H1 (cell line): ENCODE measurements at regions not wholly inside any gene's neighbourhood (a gene's known extent, or its start where the extent isn't known, plus 50 kb on each side); places are given as distances from the start of the nearest gene placed in this dataset.

Experiments
- CREB1 ChIP-seq: IDR thresholded peaks from 2 replicates; pipeline ENCODE4 v1.6.1; 2012; ENCODE audit warnings: inconsistent platforms
- EP300 ChIP-seq, 2 experiments: IDR thresholded peaks; 1 replicate in 1 of 2; 2 replicates in 1 of 2; pipeline ENCODE4 v1.6.1; 2011 to 2012; ENCODE audit warnings: low read depth in 2 of 2, low read length in 2 of 2, mild to moderate bottlenecking in 2 of 2, borderline replicate concordance in 1 of 2, inconsistent platforms in 1 of 2, moderate library complexity in 1 of 2
- HDAC2 ChIP-seq, 2 experiments: fragments of 300-600 bp in 1 of 2; sonication (generic) in 1 of 2; IDR thresholded peaks; 2 replicates each; pipeline ENCODE4 v1.6.1; 2011 to 2012; ENCODE audit warnings: low read depth in 2 of 2, low read length in 2 of 2, mild to moderate bottlenecking in 2 of 2, moderate library complexity in 2 of 2, borderline replicate concordance in 1 of 2, inconsistent platforms in 1 of 2
- POLR2A ChIP-seq, 2 experiments: IDR thresholded peaks; 1 replicate in 1 of 2; 2 replicates in 1 of 2; pipeline ENCODE4 v1.6.1; 2011; ENCODE audit warnings: low read depth in 2 of 2, low read length in 2 of 2, mild to moderate bottlenecking in 2 of 2; ENCODE audit errors: control extremely low read depth in 1 of 2
- POLR2AphosphoS5 ChIP-seq: IDR thresholded peaks from 2 replicates; pipeline ENCODE4 v1.6.1; 2011; ENCODE audit warnings: low read depth, low read length
- RAD21 ChIP-seq, 2 experiments: IDR thresholded peaks in 1 of 2; conservative IDR thresholded peaks in 1 of 2; 2 replicates each; pipeline ENCODE4 v1.6.1; 2011; ENCODE audit warnings: low read depth in 2 of 2, low read length in 2 of 2, improper control_type of control experiment in 1 of 2, inconsistent platforms in 1 of 2, mild to moderate bottlenecking in 1 of 2, moderate library complexity in 1 of 2
- RNF2 ChIP-seq: fragments of 200-900, 300-1000 bp; sonication (generic); IDR thresholded peaks from 2 replicates; pipeline ENCODE4 v1.7.1; 2016; ENCODE audit warnings: borderline replicate concordance, low read depth, mild to moderate bottlenecking, antibody characterized with exemption, low read length; ENCODE audit not compliant: poor library complexity, severe bottlenecking; ENCODE audit errors: missing control alignments
- RXRA ChIP-seq: IDR thresholded peaks from 2 replicates; pipeline ENCODE4 v1.6.1; 2011; ENCODE audit warnings: low read depth, mild to moderate bottlenecking, low read length, moderate library complexity; ENCODE audit not compliant: insufficient read depth
- YY1 ChIP-seq: IDR thresholded peaks from 2 replicates; pipeline ENCODE4 v1.6.1; 2011; ENCODE audit warnings: low read depth, mild to moderate bottlenecking, low read length
- ZNF274 ChIP-seq: IDR thresholded peaks from 2 replicates; pipeline ENCODE4 v1.7.0; 2012; ENCODE audit warnings: low read length, borderline replicate concordance; ENCODE audit errors: extremely low read depth
- TF ChIP-seq, protein P1 (sequence below): IDR thresholded peaks from 2 replicates; pipeline ENCODE4 v1.6.1; 2011; ENCODE audit warnings: low read length, improper control_type of control experiment
- TF ChIP-seq, protein P2 (sequence below), 3 experiments: IDR thresholded peaks; 1 replicate in 2 of 3; 2 replicates in 1 of 3; pipeline versions ENCODE4 v1.5.1 to v1.6.1; 2011; ENCODE audit warnings: low read length in 3 of 3, mild to moderate bottlenecking in 3 of 3, inconsistent platforms in 2 of 3, low read depth in 1 of 3, moderate library complexity in 1 of 3; ENCODE audit not compliant: insufficient read depth in 1 of 3; ENCODE audit errors: control extremely low read depth in 1 of 3

DNA sequence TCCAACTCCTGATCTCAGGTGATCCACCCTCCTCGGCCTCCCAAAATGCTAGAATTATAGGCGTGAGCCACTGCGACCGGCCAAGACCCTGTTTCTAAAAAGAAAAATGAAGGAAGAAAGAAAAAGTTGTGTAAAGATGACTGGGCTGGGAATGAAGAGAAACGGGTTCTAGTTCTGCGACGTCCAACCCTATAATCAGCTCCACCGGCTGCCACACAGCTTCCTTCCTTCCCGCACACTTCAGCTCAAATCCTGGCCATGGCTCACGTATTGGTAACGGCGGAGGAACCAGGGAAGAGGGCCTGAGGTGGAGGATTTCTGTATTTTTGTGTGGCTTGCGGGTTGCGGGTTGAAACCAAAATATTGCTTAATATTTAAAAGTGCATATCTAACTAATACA lies 88.1 kb downstream of the MYL12B start:
- no peak for TF ChIP-seq CREB1
- no peak for TF ChIP-seq RAD21 (IDR thresholded peaks at IDR 0.05 in 1 of 2, conservative IDR thresholded peaks at IDR 0.05 in 1 of 2; ENCODE audit: low read depth in 2 of 2, low read length in 2 of 2)
- TF ChIP-seq POLR2A (IDR thresholded peaks at IDR 0.05; ENCODE audit: control extremely low read depth in 1 of 2, low read depth in 2 of 2, low read length in 2 of 2): no peak
- TF ChIP-seq, protein P1, sequence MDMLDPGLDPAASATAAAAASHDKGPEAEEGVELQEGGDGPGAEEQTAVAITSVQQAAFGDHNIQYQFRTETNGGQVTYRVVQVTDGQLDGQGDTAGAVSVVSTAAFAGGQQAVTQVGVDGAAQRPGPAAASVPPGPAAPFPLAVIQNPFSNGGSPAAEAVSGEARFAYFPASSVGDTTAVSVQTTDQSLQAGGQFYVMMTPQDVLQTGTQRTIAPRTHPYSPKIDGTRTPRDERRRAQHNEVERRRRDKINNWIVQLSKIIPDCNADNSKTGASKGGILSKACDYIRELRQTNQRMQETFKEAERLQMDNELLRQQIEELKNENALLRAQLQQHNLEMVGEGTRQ: no peak
- TF ChIP-seq RXRA: no peak
- TF ChIP-seq EP300 (IDR thresholded peaks at IDR 0.05; ENCODE audit: borderline replicate concordance in 1 of 2, low read depth in 2 of 2, low read length in 2 of 2): no peak
- no peak for TF ChIP-seq POLR2AphosphoS5
- TF ChIP-seq, protein P2, sequence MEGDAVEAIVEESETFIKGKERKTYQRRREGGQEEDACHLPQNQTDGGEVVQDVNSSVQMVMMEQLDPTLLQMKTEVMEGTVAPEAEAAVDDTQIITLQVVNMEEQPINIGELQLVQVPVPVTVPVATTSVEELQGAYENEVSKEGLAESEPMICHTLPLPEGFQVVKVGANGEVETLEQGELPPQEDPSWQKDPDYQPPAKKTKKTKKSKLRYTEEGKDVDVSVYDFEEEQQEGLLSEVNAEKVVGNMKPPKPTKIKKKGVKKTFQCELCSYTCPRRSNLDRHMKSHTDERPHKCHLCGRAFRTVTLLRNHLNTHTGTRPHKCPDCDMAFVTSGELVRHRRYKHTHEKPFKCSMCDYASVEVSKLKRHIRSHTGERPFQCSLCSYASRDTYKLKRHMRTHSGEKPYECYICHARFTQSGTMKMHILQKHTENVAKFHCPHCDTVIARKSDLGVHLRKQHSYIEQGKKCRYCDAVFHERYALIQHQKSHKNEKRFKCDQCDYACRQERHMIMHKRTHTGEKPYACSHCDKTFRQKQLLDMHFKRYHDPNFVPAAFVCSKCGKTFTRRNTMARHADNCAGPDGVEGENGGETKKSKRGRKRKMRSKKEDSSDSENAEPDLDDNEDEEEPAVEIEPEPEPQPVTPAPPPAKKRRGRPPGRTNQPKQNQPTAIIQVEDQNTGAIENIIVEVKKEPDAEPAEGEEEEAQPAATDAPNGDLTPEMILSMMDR (IDR thresholded peaks at IDR 0.05; ENCODE audit: control extremely low read depth in 1 of 3, insufficient read depth in 1 of 3, low read depth in 1 of 3, low read length in 3 of 3): no peak
- TF ChIP-seq YY1: no peak
- TF ChIP-seq ZNF274: no peak
- no peak for TF ChIP-seq RNF2
- TF ChIP-seq HDAC2 (IDR thresholded peaks at IDR 0.05; ENCODE audit: borderline replicate concordance in 1 of 2, low read depth in 2 of 2, low read length in 2 of 2): no peak
